Panc1 (cell line): ENCODE measurements at regions not wholly inside any gene's neighbourhood (a gene's known extent, or its start where the extent isn't known, plus 50 kb on each side); places are given as distances from the start of the nearest gene placed in this dataset.

Experiments
- ATAC-seq: fragments of 200-7000 bp; cut with Tn5 transposase; 2 replicates; pipeline ENCODE4 v1.9.1; 2020; ENCODE audit warnings: mild to moderate bottlenecking, moderate library complexity
- BruUV-seq: library from RNA; stranded (reverse); fragments of 400-500 nt; replicated peaks from 2 replicates; lab custom pipeline; 2021; lab: Mats Ljungman, UMichigan
- CTCF ChIA-PET: fragments of 300-600 bp; sonication (Branson Sonifier 250); formaldehyde crosslinking; loops from one replicate; lab custom pipeline; 2022; ENCODE audit warnings: antibody characterized with exemption; lab: Charles Lee
- POLR2A ChIA-PET: fragments of 300-600 bp; sonication (Branson Sonifier 250); formaldehyde crosslinking; loops from one replicate; lab custom pipeline; 2022; ENCODE audit warnings: antibody characterized with exemption; lab: Charles Lee
- DNase-seq: peaks from one replicate; pipeline ENCODE4 v3.0.0-alpha.2; 2010; ENCODE audit warnings: low read depth, low spot score
- H3K27ac ChIP-seq: 2 replicates; pipeline ENCODE4 v1.5.1; 2011; ENCODE audit warnings: mild to moderate bottlenecking, low read length, inconsistent platforms
- H3K27me3 ChIP-seq: fragments of 200-500 bp; sonication (Bioruptor generic); 2 replicates; pipeline ENCODE4 v1.6.0; 2014; ENCODE audit warnings: low read length, inconsistent platforms; ENCODE audit not compliant: control insufficient read depth, insufficient read depth
- H3K36me3 ChIP-seq: fragments of 200-500 bp; sonication (Bioruptor generic); 2 replicates; pipeline ENCODE4 v1.5.1; 2014; ENCODE audit warnings: inconsistent platforms, mild to moderate bottlenecking, low read length, moderate library complexity; ENCODE audit not compliant: control insufficient read depth, insufficient read depth
- H3K4me1 ChIP-seq: 2 replicates; pipeline ENCODE4 v1.5.1; 2011; ENCODE audit warnings: inconsistent platforms, mild to moderate bottlenecking, low read length, moderate library complexity; ENCODE audit not compliant: control insufficient read depth, insufficient read depth
- H3K4me3 ChIP-seq, 2 experiments: 2 replicates each; pipeline ENCODE4 v1.5.1; 2011 to 2012; ENCODE audit warnings: low read depth in 2 of 2, low read length in 2 of 2, mild to moderate bottlenecking in 2 of 2, inconsistent platforms in 1 of 2, moderate library complexity in 1 of 2
- H3K9me3 ChIP-seq: fragments of 200-500 bp; sonication (Bioruptor generic); 2 replicates; pipeline ENCODE4 v1.5.1; 2014; ENCODE audit warnings: low read depth, mild to moderate bottlenecking, inconsistent platforms, low read length, moderate library complexity; ENCODE audit not compliant: control insufficient read depth, insufficient read depth
- CTCF ChIP-seq: fragments of 450-650 bp; IDR thresholded peaks from 2 replicates; pipeline ENCODE4 v1.5.1; 2017; ENCODE audit warnings: mild to moderate bottlenecking
- POLR2AphosphoS5 ChIP-seq: IDR thresholded peaks from 2 replicates; pipeline ENCODE4 v1.6.1; 2012; ENCODE audit warnings: mild to moderate bottlenecking, low read depth, low read length, moderate library complexity
- REST ChIP-seq, 2 experiments: IDR thresholded peaks; 2 replicates each; pipeline ENCODE4 v1.6.1; 2011 to 2012; ENCODE audit warnings: low read depth in 2 of 2, control low read depth in 1 of 2, low read length in 1 of 2, mild to moderate bottlenecking in 1 of 2, moderate library complexity in 1 of 2; ENCODE audit not compliant: insufficient read depth in 1 of 2
- SIN3A ChIP-seq: IDR thresholded peaks from 2 replicates; pipeline ENCODE4 v1.6.1; 2012; ENCODE audit warnings: low read depth, mild to moderate bottlenecking, low read length, moderate library complexity, borderline replicate concordance; ENCODE audit not compliant: insufficient read depth
- TCF7L2 ChIP-seq: IDR thresholded peaks from 2 replicates; pipeline ENCODE4 v1.6.1; 2011; ENCODE audit warnings: mild to moderate bottlenecking, low read depth, low read length, inconsistent platforms
- in situ Hi-C: cut with HindIII; loops from 2 replicates; pipeline ENCODE4 v1.10.0; 2016; ENCODE audit warnings: low sequenced_read_pairs, low pct_unique_long_range_greater_than_20kb
- intact Hi-C: fragments of 100-400 bp; cut with micrococcal nuclease; formaldehyde crosslinking; loops from one replicate; pipeline ENCODE4 v1.10.0; 2022; ENCODE audit not compliant: unreplicated experiment

- Histone ChIP-seq H3K4me3 (no peak overlapping the region), H3K4me1 (no peaks in the 10 kb centered on the region), H3K27me3 (peaks cover 3% of the 10 kb centered on the region; the same call in 1 of the 2 replicates), H3K36me3 (no peaks in the 10 kb centered on the region), H3K27ac (no peak overlapping the region), H3K9me3 (no peaks in the 10 kb centered on the region)
- ATAC-seq (no peak), DNase-seq (no peak)
- no TSS peak for BruUV-seq
- intact Hi-C loops, result no loop called here
- TF ChIP-seq CTCF, result no peak
- TF ChIP-seq POLR2AphosphoS5, result no peak
- no peak for TF ChIP-seq TCF7L2
- no peak for TF ChIP-seq SIN3A
- TF ChIP-seq REST (IDR thresholded peaks at IDR 0.05; ENCODE audit: insufficient read depth in 1 of 2, low read depth in 2 of 2, low read length in 1 of 2), result no peak
- in situ Hi-C loops, result no loop called here
- ChIA-PET CTCF (no interaction called here), POLR2A (interaction anchor here (0.7 kb wide), 1 partner anchor 8 kb away, joined by 16 read pairs; no protein-coding TSS in a partner anchor)
Observed at GRCh38 chr2:8622199-8622911, 59.5 kb upstream of the ID2 start.

- POLR2A ChIA-PET, result interaction anchor here (0.7 kb wide), 1 partner anchor 9 kb away, joined by 16 read pairs; no protein-coding TSS in a partner anchor
Observed at GRCh38 chr2:8622924-8623465, 58.9 kb upstream of the ID2 start.

More at GRCh38 chr2:8622924-8623465, 58.9 kb upstream of the ID2 start:
- Histone ChIP-seq H3K27ac (no peak overlapping the region), H3K9me3 (no peaks in the 10 kb centered on the region), H3K4me1 (no peaks in the 10 kb centered on the region), H3K4me3 (no peak overlapping the region), H3K27me3 (peaks cover 3% of the 10 kb centered on the region; the same call in 1 of the 2 replicates), H3K36me3 (no peaks in the 10 kb centered on the region)
- in situ Hi-C loops (no loop called here), intact Hi-C loops (no loop called here)
- DNase-seq, result no peak
- no TSS peak for BruUV-seq
- TF ChIP-seq REST (IDR thresholded peaks at IDR 0.05; ENCODE audit: insufficient read depth in 1 of 2, low read depth in 2 of 2, low read length in 1 of 2), result no peak
- no peak for TF ChIP-seq TCF7L2
- no peak for TF ChIP-seq POLR2AphosphoS5
- TF ChIP-seq SIN3A, result no peak
- no peak for TF ChIP-seq CTCF
- CTCF ChIA-PET, result no interaction called here
- ATAC-seq, result no peak
